IPS DF 19.7 (cell line): ENCODE measurements at regions not wholly inside any gene's neighbourhood (a gene's known extent, or its start where the extent isn't known, plus 50 kb on each side); places are given as distances from the start of the nearest gene placed in this dataset.

Source experiments
- DNase-seq: peaks from one replicate; pipeline ENCODE4 v3.0.0-alpha.2; 2013; ENCODE audit warnings: low read depth, low spot score

DNA sequence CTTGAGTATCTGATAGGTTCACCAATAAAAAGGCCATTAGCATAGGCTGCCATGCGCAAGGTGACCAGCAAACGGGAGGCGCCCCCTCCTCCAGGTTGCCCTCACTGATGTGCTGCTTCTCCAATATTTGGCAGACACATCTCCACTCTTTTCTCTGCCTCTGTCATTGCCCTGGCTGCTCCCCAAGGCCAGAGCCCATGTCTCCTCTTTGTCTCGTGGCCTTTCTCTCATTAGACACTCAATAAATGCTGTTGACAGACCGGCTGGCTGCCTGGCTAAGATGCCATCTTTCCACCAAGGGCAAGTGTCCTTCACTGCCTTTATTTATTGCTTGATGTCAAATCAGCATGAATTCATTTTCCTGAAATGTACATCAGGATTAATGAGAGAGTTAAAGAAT, 404.0 kb upstream of the KIF2A start:
- DNase-seq, result no peak

DNA sequence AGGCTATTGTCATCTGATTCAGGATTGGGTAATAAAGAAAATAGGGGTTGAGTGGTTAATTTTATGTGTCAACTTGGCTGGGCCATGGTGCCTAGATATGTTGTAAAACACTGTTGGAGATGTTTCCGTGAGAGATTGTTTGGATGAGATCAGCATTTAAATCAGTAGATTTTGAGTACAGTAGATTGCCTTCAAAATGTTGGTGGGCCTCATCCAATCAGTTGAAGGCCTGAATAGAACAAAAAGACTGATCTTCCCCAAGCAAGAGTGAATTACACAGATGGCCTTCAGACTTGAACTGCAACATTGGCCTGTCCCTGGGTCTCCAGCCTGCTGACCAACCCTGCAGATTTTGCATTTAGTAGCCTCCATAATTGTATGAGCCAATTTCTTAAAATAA, 401.3 kb upstream of the KIF2A start:
- no peak for DNase-seq

DNA sequence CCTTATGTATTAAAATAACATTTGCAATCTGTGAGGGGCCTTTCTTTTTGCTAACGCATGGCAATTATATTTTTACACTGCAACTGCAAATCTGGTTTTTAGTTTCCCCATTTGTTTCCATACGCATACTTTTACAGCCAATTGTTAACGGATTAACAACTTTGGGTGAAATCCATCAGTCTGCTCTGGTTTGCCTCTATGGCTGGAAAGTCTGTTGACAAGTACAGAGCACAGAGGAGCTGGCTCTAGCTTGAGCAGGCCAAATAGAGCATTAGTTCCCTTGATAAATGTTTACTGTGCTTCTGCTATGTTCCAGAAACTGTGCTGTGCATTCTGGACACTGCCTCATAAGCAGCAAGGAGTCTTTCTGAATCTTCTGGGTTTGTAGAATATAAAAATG, 400.4 kb upstream of the KIF2A start:
- DNase-seq, result no peak

DNA sequence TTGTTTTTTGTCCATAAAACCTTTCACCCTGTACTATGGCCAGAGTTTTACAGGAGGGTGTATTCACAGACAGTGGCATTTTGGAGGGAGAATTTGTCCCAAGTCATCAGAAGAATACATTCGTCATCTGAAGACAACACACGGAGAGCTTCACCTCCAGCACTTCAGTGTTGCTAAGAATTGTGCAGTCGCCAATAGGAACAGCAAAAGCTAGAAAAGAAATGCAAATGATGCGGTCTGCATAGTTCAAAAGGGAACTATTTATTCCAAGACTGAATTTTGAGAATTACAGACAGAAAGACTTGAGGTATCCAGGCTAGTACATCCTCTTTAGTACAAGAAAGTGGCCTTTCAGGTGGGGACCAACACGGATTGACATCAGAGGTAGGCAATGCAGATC, 399.2 kb upstream of the KIF2A start:
- DNase-seq, result no peak

DNA sequence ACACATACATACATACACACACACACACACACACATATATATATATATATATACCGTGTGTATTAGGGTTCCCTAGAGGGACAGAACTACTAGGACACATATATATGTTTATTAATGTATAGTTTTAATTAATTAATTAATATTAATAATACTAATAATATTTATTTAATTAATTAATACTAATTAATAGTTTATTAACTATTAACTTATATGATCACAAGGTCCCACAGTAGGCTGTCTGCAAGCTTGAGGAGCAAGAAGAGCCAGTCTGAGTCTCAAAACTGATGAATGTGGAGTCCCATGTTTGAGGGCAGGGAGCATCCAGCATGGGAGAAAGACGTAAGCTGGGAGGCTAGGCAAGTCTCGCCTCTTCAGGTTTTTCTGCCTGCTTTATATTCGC, 398.0 kb upstream of the KIF2A start:
- DNase-seq, result no peak

DNA sequence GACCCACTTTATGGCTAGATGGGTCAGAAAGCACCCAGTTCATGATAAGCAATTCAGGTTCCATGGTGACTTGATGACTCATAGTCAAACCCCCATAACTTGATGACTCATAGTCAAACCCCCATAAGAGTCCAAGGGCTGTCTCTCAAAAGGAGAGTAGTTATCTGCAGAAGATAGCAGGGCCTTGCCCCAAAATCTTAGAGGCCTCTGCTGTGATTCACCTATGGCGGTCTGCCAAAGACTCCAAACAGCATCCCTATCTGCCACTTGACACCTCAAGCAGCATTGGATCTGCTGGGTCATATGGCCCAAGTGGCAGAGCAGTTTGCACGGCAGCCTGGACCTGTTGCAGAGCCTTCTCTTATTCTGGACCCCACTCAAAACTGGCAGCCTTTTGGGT, 395.2 kb upstream of the KIF2A start:
- DNase-seq, result no peak

DNA sequence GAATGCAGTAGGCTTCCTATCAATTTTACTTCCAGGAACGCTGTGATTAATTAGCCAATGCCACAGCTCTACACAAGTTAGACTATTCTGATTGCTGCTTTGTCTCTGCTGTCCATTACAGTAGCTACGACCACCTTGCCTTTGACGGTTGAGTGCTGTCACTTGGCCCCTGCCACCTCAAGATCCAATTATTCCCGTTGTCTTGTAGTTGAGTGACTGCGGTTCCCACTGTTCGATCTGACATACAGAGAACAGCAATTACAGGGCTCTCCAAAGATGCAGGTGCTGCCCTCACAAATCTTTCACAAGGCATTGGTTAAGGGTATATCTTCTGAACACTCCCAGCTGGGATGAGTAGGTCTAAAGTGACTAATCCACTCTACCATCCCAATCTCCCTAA, 393.4 kb upstream of the KIF2A start:
- no peak for DNase-seq

DNA sequence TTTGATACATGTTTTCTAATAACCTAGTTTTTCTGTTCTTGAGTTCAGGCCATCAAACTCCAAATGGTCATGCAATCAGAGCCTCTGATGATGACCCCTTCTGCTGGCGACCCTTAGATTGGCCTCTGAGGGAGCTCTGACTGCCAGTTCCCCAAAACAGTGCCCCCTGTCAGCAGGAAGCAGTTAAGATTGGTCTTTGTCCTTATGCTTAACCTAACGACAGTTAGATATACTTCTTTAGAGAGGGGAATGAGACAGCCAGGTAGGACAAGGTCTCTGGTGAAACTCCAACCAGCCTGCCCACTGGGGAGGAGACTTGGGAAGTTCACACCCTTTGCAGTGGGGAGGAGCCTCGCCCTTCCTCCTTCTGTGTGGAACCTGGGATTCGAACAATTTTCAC, 390.4 kb upstream of the KIF2A start:
- no peak for DNase-seq

DNA sequence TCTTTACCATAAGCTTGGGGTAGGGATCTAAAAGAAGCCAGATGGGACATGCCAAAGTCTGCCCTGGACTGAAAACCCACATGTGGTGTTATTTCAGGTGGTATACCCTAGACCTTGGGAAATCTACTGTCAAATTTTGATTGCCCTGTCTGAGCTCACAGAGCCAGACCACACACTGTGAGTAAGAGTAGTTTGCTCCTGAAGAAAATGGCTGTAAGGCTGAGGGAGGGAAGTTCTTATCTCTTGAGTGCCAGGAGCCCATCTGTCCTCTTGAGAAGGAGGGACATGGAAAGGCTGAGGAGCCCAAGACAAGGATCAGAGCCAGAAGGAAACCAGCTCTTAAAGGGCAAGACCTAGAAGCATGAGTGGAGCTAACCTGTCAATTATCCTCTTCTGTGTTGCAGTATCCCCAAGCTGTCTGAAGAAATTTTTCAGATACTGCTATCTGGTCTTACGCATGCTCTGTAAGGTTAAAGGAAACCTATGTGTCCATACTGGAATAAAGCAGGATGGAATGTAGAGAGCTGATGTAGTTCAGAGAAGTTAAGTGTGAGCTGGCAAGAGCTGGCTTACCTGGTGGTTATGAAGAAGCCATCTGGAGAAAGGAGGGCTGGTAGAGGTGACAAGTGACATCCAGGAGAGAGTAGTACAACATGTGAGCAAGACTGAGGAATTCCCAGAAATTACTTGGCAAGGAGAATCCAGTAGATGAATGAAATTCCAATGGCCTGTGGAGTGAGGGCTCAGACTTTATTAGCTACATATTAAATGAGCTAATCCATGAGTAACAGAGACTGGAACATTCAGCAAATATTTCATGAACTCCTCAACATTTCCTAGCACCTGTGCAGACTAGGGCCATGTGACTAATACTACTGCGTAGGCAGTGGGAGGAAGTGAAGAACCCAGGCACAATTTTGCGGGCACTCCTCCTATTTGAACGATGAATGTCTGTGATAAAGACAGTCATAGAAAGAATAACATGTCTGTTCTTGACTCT, 389.1 kb upstream of the KIF2A start:
- DNase-seq, result no peak

DNA sequence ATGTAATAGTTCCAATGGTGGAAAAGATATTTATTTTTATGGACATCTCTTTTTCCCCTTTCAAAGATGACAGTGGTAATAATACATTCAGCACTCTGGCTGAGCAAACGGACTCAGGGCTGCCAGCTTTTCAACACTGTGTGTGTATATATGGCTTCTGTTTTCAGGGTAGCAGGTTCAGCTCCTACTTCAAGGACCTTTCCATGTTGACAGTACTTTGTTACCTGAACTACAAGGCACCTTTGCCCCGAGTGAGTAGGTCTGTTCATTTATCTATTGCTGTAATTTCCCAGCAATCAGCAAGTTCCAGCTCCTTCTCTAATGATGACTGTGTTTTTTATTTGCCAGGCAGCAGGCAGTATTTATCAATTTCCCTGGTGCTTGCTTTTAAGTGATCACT, 387.4 kb upstream of the KIF2A start:
- no peak for DNase-seq

DNA sequence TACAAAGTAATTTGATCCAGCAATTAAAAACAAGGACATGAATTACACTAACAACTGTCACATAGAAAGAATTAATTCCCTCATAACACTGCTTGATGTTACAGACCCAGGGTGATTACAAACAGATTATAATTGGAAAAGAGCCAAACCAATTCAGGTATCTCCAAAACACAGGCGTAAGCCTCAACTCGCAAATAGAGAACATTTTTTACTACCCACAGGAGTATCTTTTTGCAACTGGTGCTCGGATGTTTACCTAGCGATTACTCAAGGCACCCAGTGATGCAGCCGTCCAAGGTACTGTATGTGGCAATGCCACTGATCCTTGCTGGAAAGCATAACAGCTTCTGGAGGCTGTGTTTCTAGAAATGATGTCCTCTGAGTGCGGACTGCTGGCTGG, 386.1 kb upstream of the KIF2A start:
- no peak for DNase-seq

DNA sequence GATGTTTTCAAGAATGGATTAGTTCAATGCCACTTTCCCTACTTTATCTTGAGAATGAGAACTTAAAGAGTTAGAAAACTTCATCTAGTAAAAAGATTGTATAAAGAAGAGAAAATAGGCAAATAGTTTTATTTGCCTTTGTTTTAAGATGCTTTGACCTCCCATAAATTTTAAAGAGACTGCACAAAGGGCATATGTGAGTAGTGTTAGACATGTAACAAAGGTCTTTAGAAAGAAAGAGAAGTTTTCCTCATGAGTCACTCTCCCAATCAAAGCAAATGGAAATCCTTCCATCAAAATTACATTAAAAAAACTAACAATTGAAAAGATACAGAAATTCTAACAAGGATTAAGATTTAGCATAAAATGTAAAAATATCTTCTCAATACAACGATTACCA, 381.8 kb upstream of the KIF2A start:
- no peak for DNase-seq

DNA sequence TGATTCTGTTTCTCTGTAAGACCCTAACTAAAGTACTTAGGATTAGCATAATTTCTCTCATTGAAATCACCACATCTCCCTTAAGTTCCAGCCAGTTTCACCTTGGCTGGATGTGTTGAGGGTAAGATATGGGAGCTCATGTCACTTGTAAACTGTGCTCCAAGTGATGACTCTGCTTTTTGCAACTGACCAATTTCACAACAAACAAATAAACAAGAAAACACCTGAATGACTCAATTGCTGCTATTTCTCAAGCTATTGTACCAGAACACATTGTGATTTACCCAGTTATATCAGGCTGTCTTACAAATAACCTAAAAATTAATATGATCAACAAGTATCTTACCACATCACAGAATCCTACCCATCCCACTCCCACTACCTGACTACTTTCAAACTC, 379.1 kb upstream of the KIF2A start:
- DNase-seq, result no peak

DNA sequence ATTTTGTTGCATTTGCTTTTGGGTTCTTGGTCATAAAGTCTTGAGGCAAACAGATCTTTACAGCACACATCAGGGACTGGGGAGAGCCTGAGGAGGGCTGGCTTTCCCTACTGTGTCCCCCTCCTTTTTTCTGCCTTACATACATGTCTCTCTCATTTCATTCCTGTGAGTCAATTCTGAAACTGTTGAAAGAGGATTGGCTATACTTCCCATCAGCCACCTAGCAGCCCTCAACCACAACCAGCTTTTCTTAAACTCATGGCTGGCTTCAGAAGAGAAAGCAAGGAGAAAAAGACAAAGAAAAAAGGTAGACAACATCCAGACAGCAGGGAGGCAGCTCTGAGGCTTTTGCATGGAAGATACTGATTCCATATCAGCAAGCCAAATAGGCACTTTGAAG, 374.8 kb upstream of the KIF2A start:
- no peak for DNase-seq

DNA sequence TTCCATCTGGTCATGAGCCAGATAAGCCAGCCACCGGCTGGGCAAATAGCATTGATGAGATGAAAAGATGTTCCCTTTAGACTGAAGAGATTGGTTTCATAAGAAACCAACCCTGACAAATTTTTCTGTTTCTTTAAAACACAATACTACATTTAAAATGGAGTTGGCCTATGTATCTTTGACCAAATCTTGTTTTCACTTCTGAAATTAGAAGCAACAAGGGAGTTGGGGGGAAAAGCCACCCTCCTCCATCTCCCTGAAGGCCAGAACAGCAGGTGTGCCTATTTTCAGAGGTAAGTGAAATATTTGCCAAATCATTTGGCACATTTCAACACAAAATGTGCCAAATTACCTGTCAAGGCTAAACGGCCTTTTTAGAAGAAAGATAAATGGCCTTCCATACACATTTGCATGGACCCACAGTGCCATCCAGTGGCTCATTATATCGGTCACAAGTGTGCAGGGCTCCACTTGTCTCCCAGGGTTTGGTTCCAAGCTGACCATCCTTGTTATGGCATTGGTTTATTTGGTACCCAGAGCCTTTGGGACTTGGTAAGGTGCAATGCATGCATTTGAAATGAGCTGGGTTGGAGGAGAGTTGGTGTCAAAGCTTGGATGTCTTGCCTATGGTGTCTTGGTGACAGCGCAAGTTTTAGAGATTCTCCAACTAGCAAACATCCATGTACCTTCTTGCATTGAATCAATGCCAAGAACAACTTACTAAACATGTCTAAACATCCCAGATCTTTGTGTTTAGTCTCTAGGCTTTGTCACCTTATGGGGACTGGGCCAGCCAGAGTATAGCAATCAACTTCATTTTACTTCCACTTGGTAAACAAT, 372.0 kb upstream of the KIF2A start:
- DNase-seq, result peak; percentile 28

DNA sequence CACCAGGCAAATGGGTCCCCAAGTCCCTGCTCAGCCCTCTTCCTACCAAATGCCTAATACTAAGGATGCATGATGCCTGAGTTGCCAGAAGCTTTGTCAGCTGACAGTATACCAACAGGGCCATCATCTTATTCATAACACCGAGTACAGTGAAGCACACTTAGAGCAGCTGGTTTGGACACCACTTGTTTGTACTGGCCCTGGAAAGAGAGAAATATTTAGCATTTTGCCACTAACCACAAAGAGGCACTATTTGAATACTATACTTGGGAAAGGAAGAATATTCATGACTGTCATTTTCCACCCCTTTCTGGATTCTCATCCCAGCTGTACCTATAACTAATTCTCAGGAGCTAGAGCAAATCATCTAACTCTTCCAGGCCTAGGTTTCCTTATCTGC, 364.4 kb upstream of the KIF2A start:
- no peak for DNase-seq

DNA sequence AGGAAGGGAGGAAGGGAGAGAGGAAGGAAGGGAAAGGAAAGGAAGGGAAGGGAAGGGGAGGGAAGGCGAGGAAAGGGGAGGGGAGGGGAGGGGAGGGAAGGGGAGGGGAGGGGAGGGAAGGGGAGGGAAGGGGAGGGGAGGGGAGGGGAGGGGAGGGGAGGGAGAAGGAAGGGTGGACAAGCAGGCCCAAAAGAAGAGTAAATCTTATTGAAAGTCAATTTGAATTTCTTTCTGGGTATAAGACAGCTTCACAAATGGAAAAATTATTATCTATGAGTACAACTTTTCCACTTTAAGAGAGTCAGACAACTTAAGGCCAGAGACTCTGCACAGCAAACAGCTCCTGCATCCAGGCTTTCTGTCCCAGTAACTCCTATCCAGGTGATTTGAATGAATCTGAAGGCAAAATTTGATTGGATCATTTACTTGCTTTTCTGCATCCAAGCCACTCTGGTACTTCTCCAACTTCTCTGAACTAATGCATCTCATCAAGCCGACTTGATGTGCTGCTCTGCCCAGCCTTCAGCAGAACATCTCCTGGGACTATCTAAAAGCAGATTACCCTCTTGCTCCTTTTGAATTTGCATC, 363.4 kb upstream of the KIF2A start:
- no peak for DNase-seq

DNA sequence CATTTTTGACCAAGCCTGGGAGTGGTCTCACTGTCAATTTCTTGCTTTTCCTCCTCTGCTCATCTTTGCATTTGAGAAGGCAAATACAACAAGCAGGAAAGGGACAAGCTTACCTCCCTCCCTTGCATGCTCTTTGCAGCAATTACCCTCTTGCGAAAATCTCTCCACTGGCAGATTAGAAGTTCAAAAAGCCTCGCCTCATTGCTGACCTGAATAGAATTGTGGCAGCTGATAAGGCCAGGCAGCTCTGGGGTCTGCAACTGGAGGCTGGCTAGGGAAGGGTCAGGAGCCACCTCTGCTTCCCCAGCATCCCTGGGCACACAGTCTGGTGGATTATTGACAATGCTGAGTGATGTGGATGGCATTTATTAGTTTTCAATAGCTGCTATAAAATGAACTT, 362.3 kb upstream of the KIF2A start:
- DNase-seq, result no peak

DNA sequence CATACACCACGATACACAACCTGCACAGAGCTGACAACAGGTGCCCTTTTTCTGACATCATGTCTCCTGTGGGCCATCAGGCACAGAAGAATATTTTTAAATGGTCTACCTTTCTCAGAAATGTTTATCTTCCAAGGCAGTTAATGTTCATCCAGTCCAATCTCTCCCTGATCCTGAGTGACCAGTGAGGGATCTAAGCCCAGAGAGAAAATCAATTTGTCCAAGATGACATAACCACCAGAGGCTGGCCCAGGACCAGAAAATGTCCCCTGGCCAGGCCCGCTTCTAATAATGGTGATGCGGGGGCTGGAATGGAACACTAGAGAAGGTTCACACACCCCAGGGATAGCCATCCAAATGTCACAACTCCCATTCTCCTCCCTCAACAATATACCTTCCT, 357.9 kb upstream of the KIF2A start:
- DNase-seq, result no peak

DNA sequence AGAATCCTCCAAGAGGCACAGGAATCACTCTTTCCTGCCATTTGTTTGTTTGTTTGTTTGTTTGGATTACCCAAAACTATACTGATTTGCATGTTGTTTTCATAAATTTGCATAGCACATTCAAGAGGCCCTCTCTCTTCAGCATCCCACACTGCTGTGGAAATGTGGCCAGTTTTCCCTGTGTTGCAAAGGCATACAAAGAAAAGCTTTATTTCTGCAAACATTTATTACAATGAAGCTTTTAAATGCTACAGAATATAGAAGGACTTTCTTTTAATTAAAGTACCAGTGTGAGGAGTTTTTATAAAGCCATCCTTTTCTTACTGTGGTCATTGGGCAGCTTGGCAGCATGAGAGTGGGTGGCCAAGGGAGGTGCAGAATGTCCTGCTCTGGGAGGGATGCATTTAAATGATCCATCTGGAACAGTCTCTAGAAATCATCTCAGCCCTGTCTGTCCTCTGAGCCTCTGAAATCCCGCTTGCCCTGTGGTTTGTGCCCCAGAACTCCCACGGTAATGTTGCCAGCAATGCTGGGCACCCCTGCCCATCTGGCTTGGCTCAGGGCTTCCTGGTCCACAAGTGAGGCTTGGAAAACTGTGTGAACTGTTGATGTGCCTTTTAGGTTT, 356.8 kb upstream of the KIF2A start:
- no peak for DNase-seq

DNA sequence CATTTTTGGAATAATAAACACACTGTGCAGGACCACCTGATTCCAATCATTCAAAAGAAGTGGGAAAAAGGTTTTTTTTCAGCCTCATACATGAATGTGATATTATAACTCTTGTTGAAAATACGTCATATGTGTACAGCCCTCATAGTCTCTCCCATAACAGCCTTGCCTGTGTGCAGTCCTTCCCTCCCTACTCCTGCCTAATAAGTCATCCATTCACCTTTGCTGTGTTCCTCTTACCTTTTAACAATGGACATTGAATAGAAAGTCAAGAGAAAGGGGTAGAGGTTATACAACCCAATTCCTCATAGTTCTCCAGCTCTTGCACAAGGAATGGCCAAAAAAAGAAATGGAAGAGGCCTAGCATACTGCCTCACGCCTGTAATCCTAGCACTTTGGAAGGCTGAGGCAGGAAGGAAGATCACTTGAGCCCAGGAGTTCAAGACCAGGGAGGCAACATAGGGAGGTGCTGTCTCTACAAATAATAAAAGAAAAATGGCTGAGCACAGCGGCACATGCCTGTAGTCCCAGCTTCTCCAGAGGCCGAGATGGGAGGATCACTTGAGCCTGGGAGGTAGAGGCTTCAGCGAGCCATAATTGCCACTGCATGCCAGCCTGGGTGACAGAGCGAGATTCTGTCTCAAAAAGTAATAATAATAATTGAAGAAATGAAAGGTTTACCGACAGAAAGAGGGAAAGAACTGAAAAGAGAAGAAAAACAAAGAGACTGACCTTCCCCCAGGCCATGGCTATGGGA, 356.1 kb upstream of the KIF2A start:
- DNase-seq, result no peak
